H54 (cell line): ENCODE measurements at regions not wholly inside any gene's neighbourhood (a gene's known extent, or its start where the extent isn't known, plus 50 kb on each side); places are given as distances from the start of the nearest gene placed in this dataset.

Experiments
- DNase-seq: peaks from one replicate; pipeline ENCODE4 v3.0.0; 2011; ENCODE audit warnings: low spot score, mixed read lengths; ENCODE audit not compliant: insufficient read length
- FAIRE-seq: peaks from 3 replicates; lab custom pipeline; 2011; peaks lifted over from hg19 to GRCh38; lab: Jason Lieb, UNC
- POLR2A ChIP-seq: IDR thresholded peaks from 2 replicates; pipeline ENCODE4 v1.6.1; 2011; ENCODE audit warnings: low read depth, mild to moderate bottlenecking, low read length

DNA sequence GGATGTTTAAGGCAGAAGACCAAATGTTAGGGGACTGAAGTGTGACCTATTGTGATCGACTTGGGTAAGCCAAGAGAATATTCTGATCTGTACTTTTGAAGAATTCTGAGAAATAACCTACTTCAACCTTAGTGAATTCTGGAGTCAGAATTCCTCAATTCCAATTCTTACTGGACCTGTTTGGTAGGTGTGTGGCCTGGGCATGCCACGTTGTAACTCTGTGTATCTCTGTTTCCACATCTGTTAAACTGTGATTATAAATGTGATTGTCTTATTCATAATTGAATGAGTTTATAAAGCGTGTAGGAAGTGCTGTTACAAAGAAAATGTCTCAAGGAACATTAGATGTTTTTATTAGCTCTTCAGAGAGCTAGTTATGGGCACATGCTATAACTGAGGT lies 64.5 kb downstream of the TUSC1 start:
- no peak for DNase-seq
- no peak for TF ChIP-seq POLR2A
- no peak for FAIRE-seq

DNA sequence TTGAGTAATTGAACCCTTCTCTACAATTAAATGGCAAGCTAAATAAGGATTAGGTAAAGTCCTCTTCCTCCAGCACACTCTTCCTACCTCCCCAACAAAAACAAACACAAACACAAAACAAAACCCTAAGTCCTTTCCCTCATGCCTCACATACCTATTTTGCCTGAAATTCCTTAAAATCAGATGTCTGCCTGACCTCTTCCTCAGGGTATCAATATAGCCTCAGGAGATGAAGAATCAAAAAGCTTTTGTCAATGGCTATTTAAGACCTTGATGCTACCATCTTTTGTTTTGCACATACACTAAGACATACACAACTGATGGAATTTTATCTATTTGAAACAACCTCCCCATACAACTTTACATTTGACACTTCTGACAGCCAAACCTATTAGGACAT lies 75.1 kb downstream of the TUSC1 start:
- FAIRE-seq (no peak), DNase-seq (no peak)
- TF ChIP-seq POLR2A: no peak

DNA sequence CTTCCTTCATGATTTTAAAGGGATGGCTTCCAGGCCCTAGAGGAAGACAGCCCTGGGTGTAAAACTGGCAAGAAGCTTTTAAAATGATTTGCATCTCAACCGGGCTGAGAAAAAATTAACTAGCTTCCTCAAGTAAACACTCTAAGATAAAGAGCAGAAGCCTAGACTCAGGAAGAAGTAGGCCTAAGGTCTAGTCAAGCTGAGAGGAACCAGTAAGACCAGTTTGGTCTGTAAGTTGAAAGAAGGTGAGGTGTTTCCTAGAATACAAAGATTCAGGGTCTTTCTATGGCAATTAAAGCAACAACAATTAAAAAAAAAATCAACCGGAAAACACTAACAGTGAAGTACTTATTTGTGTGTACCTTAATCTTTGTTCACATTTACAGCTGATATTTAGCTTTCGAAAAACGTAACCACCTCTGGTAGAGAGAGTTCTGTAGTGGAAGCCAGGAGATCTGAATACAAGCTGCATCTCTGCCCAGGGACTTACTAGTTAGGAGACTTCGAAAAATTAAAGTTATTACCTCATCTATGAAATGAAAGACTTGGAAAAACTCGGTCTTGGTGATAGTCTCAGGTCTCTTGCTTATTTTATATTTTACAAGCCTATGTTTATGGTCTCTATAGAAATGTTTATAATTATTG lies 75.7 kb downstream of the TUSC1 start:
- no peak for FAIRE-seq
- DNase-seq: no peak
- no peak for TF ChIP-seq POLR2A

DNA sequence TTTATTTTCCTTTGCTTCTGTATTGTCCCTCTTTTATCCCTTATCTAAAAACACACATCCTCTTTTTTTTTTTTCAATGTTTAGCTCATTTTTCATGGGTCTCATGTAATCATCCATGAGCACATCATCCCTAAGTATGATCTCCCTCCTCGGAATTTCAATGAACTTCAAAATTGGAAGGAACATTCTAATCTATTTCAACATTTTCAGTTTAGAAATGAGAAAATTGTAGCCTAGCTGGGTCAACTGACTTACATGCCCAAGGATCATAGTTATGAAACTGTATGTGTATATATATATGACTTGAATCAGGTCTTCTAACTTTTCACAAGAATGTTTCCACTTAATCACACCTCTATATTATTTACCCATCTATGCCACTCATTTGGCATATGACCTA lies 77.7 kb downstream of the TUSC1 start:
- no peak for FAIRE-seq
- no peak for TF ChIP-seq POLR2A

DNA sequence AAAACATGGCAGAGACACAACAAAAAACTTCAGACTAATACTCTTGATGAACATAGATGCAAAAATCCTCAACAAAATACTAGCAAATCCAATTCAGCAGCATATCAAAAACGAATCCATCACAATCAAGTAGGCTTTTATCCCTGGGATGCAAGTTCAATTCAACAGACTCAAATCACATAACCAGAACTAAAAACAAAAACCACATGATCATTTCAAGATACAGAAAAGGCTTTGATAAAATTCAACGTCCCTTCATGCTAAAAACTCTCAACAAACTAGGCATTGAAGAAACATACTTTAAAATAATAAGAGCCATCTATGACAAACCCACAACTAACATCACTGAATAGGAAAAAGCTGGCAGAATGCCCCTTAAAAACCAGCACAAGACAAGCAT lies 93.6 kb downstream of the TUSC1 start:
- no peak for TF ChIP-seq POLR2A
- DNase-seq (no peak), FAIRE-seq (no peak)

More for the DNA sequence above, 77.7 kb downstream of the TUSC1 start:
- DNase-seq: no peak

DNA sequence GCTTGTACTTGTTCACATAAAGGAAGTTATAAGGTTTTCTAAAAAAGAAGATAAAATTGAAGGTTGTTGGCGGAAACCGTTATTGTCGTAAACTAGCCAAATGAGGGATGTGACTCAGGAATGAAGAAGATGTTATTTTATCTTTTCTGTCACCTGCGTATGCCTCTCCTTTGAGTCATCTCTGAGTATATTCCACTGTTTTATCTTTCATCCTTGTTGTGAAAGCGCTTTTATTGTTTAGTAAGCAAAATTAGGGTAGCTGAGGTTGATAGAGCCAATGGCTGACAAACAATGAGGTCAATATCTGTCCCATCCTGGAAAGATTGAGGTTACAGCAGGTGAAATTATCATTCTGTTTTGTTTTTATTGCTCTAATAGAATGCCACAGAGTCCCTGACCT lies 105.0 kb downstream of the TUSC1 start:
- DNase-seq: no peak
- FAIRE-seq: no peak

DNA sequence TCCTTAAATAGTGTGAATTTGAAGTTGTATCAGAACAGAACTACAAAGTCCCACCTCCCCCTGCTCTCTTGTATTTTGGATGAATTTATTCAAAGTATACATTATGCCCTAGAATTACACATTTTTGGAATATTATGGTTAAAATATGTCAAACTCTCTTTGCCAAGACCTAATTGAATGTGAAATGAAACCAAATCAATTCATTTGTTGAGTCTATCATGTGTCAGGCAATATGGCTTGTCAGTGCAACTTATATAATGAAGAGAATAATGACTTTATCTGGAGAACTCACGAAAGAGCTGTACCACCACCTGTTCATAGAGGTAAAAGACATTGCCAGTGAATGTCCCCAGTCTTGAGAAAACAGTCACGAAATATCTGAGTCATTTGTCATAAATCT lies 106.8 kb downstream of the TUSC1 start:
- FAIRE-seq: no peak
- TF ChIP-seq POLR2A: no peak
- no peak for DNase-seq

More for the DNA sequence above, 105.0 kb downstream of the TUSC1 start:
- TF ChIP-seq POLR2A: no peak

DNA sequence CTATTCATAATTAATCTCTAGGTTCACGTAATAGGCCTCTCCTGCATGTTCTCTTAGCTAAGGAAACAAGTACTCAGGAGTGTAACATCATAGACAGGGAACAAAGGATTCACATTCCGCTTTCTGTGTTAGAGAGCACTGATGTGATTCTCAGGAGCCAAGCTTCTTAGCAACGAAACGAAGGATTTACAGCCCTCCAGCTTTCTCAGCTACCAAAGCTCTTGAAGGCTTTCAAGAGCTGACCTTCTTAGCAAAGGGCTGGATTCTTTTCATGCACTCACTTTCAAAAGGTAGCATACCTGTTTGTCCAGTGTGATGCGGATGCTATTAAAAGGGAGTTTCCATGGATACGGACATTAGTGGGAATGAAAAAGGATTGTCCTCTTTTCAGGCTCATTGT lies 107.4 kb downstream of the TUSC1 start:
- FAIRE-seq: no peak

DNA sequence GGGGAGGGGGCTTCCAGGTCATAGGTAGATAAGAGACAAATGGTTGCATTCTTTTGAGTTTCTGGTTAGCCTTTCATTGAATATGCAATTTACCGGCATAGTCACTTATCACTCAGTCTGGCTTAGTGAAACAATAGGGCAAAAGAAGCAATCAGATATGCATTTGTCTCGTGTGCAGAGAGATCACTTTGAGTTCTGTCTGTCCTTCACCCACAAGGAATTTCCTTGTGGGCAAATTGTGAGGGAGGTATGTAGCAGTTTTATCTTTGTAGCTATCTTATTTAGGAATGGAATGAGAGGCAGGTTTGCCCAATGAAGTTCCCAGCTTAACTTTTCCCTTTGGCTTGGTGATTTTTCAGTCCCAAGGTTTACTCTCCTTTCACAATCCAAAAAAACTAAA lies 116.1 kb downstream of the TUSC1 start:
- DNase-seq (no peak), FAIRE-seq (no peak)
- TF ChIP-seq POLR2A: no peak

More for the DNA sequence above, 107.4 kb downstream of the TUSC1 start:
- no peak for DNase-seq
- TF ChIP-seq POLR2A: no peak

DNA sequence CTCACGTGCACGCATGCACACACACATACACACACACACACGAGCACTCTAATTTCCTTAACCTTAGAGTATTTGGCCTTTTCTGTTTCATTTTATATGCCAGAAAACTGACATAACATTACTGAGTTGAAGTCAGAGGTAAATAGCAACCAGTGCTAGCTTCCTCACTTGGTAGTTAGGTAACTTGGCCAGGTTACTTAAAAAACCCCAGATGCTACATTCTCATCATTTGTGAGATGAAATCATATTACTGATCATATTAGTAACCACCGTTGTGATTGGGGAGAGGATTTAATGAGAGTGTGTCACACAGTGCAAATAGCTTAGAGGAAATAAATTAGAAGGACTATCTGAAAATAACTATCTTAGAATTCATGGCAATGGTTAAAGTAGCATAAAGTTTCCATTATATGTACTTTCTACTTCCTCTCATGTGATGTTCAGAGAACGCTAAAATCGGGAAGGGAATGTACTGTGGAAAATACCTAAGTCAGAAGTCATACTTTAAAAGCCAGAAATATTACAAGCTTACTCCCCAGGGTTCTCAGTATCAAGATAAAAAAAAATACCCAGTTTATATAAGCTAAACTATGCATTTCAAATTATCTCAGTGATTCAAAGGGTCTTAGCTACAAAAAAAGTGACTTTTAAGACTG lies 120.5 kb downstream of the TUSC1 start:
- TF ChIP-seq POLR2A: no peak
- DNase-seq (no peak), FAIRE-seq (no peak)

DNA sequence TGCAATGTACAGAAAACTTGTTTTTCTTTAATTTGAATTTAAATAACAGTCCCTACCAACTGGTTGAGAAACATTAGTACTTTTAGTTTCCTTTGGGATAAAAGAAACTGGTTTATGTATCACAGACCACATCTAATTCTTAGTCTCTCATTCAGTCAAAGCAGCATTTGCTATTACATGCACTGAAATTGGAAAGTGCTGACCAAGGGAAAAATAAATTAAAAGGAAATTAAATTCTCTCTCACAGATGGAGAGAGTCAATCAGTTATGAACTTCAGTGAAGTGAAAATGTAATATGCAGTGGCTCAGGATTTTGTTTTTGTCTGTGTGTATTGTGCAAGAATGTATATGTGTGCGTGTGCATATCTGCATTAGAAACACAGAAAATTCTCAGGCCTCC lies 121.7 kb downstream of the TUSC1 start:
- FAIRE-seq (no peak), DNase-seq (no peak)
- TF ChIP-seq POLR2A: no peak

DNA sequence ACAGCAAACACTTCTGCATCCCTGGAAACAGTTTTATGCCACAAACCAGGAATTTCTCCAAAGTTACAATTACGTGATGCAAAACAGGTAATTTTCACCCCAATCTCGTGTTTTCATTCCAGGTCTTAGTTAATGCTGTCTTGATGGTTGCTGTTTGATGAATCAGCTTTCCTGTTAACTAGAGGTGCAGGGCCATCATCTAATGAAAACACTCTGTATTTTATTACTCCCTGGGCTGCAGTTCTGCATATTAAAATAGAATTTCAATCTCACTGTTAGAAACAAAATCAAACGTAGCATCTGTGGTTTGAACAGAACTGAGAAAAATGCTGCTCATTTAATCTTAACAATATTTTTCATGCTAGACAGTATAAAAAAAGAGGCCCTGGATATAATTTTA lies 129.4 kb downstream of the TUSC1 start:
- no peak for FAIRE-seq
- TF ChIP-seq POLR2A: no peak
- no peak for DNase-seq

DNA sequence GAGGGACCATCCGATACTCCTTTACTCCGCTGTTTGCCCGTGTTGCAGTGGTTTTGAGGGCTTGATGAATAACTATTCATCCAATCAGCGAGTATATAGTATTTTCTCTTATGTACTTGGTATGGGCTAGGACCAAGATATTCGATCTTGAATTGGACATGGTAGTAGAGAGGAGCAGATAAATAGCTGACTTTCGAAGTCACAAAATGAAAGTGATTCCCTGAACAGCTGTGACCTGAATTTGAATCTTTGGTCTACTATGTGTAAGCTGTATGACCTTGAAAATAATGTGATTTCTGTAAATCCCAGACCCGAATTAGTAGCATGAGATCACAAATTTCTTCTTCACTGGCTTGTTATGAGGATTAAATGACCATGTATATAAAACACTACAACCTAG lies 134.4 kb downstream of the TUSC1 start:
- TF ChIP-seq POLR2A: no peak
- FAIRE-seq (no peak), DNase-seq (no peak)

DNA sequence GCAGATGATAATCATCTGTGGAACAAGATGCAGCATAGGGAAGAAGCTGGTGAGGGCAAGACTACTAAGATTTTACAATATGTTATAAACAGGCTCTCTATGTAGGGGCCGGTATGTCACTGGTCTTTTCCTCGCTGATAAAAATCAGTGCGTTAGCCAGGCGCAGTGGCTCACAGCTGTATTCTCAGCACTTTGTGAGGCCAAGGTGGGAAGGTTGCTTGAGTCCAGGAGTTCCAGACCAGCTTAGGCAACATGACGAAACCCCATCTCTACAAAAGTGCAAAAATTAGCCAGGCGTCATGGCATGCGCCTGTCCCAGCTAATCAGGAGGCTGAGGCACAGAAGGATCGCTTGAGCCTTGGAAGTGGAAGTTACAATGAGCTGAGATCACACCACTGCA lies 135.9 kb downstream of the TUSC1 start:
- TF ChIP-seq POLR2A: no peak
- DNase-seq (no peak), FAIRE-seq (no peak)

DNA sequence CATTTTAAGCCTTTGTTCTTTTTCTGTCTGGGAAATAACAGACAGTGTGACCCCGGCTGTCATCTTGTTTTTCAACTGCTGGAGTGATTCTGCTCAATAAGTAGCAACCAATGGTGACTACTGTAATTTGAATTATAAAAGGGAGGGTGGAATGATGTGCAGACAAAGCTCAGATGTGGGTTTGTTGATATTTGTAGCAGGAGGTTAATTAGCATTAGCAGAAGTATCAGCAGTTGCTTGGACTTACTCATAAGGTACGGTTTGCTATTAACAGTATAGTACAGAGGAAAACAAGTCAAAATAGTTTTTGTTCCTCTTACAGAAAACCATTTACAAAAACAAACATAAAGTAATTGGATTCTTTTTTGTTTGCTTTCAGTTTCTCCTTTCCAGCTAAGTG lies 140.4 kb downstream of the TUSC1 start:
- no peak for DNase-seq
- FAIRE-seq: no peak
- no peak for TF ChIP-seq POLR2A
